Panc1 (cell line): ENCODE measurements at regions not wholly inside any gene's neighbourhood (a gene's known extent, or its start where the extent isn't known, plus 50 kb on each side); places are given as distances from the start of the nearest gene placed in this dataset.

Experiments
- ATAC-seq: fragments of 200-7000 bp; cut with Tn5 transposase; 2 replicates; pipeline ENCODE4 v1.9.1; 2020; ENCODE audit warnings: mild to moderate bottlenecking, moderate library complexity
- BruUV-seq: library from RNA; stranded (reverse); fragments of 400-500 nt; replicated peaks from 2 replicates; lab custom pipeline; 2021; lab: Mats Ljungman, UMichigan
- CTCF ChIA-PET: fragments of 300-600 bp; sonication (Branson Sonifier 250); formaldehyde crosslinking; loops from one replicate; lab custom pipeline; 2022; ENCODE audit warnings: antibody characterized with exemption; lab: Charles Lee
- POLR2A ChIA-PET: fragments of 300-600 bp; sonication (Branson Sonifier 250); formaldehyde crosslinking; loops from one replicate; lab custom pipeline; 2022; ENCODE audit warnings: antibody characterized with exemption; lab: Charles Lee
- DNase-seq: peaks from one replicate; pipeline ENCODE4 v3.0.0-alpha.2; 2010; ENCODE audit warnings: low read depth, low spot score
- H3K27ac ChIP-seq: 2 replicates; pipeline ENCODE4 v1.5.1; 2011; ENCODE audit warnings: mild to moderate bottlenecking, low read length, inconsistent platforms
- H3K27me3 ChIP-seq: fragments of 200-500 bp; sonication (Bioruptor generic); 2 replicates; pipeline ENCODE4 v1.6.0; 2014; ENCODE audit warnings: low read length, inconsistent platforms; ENCODE audit not compliant: control insufficient read depth, insufficient read depth
- H3K36me3 ChIP-seq: fragments of 200-500 bp; sonication (Bioruptor generic); 2 replicates; pipeline ENCODE4 v1.5.1; 2014; ENCODE audit warnings: inconsistent platforms, mild to moderate bottlenecking, low read length, moderate library complexity; ENCODE audit not compliant: control insufficient read depth, insufficient read depth
- H3K4me1 ChIP-seq: 2 replicates; pipeline ENCODE4 v1.5.1; 2011; ENCODE audit warnings: inconsistent platforms, mild to moderate bottlenecking, low read length, moderate library complexity; ENCODE audit not compliant: control insufficient read depth, insufficient read depth
- H3K4me3 ChIP-seq, 2 experiments: 2 replicates each; pipeline ENCODE4 v1.5.1; 2011 to 2012; ENCODE audit warnings: low read depth in 2 of 2, low read length in 2 of 2, mild to moderate bottlenecking in 2 of 2, inconsistent platforms in 1 of 2, moderate library complexity in 1 of 2
- H3K9me3 ChIP-seq: fragments of 200-500 bp; sonication (Bioruptor generic); 2 replicates; pipeline ENCODE4 v1.5.1; 2014; ENCODE audit warnings: low read depth, mild to moderate bottlenecking, inconsistent platforms, low read length, moderate library complexity; ENCODE audit not compliant: control insufficient read depth, insufficient read depth
- POLR2AphosphoS5 ChIP-seq: IDR thresholded peaks from 2 replicates; pipeline ENCODE4 v1.6.1; 2012; ENCODE audit warnings: mild to moderate bottlenecking, low read depth, low read length, moderate library complexity
- SIN3A ChIP-seq: IDR thresholded peaks from 2 replicates; pipeline ENCODE4 v1.6.1; 2012; ENCODE audit warnings: low read depth, mild to moderate bottlenecking, low read length, moderate library complexity, borderline replicate concordance; ENCODE audit not compliant: insufficient read depth
- TCF7L2 ChIP-seq: IDR thresholded peaks from 2 replicates; pipeline ENCODE4 v1.6.1; 2011; ENCODE audit warnings: mild to moderate bottlenecking, low read depth, low read length, inconsistent platforms
- in situ Hi-C: cut with HindIII; loops from 2 replicates; pipeline ENCODE4 v1.10.0; 2016; ENCODE audit warnings: low sequenced_read_pairs, low pct_unique_long_range_greater_than_20kb
- intact Hi-C: fragments of 100-400 bp; cut with micrococcal nuclease; formaldehyde crosslinking; loops from one replicate; pipeline ENCODE4 v1.10.0; 2022; ENCODE audit not compliant: unreplicated experiment
- TF ChIP-seq, protein P1 (sequence below), 2 experiments: IDR thresholded peaks; 2 replicates each; pipeline ENCODE4 v1.6.1; 2011 to 2012; ENCODE audit warnings: low read depth in 2 of 2, control low read depth in 1 of 2, low read length in 1 of 2, mild to moderate bottlenecking in 1 of 2, moderate library complexity in 1 of 2; ENCODE audit not compliant: insufficient read depth in 1 of 2
- TF ChIP-seq, protein P2 (sequence below): fragments of 450-650 bp; IDR thresholded peaks from 2 replicates; pipeline ENCODE4 v1.5.1; 2017; ENCODE audit warnings: mild to moderate bottlenecking

DNA sequence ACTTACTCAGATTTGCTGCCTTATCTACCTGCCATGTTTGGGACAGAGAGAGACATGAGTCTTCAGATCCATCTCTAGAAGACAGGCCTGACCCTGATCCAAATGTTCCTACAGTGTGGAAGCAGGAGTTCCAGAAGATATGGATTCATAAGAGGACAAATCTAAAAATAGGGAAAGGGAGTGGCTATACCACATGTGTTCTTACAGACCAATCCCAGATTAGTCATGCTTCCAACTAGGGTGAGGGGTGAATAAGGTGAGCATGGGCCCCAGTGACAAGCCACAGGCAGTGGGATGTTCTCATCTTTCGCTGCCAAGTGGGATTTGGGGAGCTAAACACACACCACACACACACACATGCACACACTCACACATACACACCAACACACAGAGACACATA lies 670.7 kb upstream of the CITED2 start:
- Histone ChIP-seq H3K36me3 (no peaks in the 10 kb centered on the region), H3K4me3 (no peak overlapping the region), H3K4me1 (no peaks in the 10 kb centered on the region; the same call in 1 of the 2 replicates), H3K9me3 (no peaks in the 10 kb centered on the region), H3K27ac (peak overlapping the region; percentile 52; the same call in 1 of the 2 replicates), H3K27me3 (no peaks in the 10 kb centered on the region)
- ATAC-seq (no peak), DNase-seq (no peak)
- ChIA-PET POLR2A (no interaction called here), CTCF (no interaction called here)
- intact Hi-C loops (no loop called here), in situ Hi-C loops (no loop called here)
- TF ChIP-seq SIN3A (no peak), TCF7L2 (no peak), POLR2AphosphoS5 (no peak)
- TF ChIP-seq, protein P1, sequence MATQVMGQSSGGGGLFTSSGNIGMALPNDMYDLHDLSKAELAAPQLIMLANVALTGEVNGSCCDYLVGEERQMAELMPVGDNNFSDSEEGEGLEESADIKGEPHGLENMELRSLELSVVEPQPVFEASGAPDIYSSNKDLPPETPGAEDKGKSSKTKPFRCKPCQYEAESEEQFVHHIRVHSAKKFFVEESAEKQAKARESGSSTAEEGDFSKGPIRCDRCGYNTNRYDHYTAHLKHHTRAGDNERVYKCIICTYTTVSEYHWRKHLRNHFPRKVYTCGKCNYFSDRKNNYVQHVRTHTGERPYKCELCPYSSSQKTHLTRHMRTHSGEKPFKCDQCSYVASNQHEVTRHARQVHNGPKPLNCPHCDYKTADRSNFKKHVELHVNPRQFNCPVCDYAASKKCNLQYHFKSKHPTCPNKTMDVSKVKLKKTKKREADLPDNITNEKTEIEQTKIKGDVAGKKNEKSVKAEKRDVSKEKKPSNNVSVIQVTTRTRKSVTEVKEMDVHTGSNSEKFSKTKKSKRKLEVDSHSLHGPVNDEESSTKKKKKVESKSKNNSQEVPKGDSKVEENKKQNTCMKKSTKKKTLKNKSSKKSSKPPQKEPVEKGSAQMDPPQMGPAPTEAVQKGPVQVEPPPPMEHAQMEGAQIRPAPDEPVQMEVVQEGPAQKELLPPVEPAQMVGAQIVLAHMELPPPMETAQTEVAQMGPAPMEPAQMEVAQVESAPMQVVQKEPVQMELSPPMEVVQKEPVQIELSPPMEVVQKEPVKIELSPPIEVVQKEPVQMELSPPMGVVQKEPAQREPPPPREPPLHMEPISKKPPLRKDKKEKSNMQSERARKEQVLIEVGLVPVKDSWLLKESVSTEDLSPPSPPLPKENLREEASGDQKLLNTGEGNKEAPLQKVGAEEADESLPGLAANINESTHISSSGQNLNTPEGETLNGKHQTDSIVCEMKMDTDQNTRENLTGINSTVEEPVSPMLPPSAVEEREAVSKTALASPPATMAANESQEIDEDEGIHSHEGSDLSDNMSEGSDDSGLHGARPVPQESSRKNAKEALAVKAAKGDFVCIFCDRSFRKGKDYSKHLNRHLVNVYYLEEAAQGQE (IDR thresholded peaks at IDR 0.05; ENCODE audit: insufficient read depth in 1 of 2, low read depth in 2 of 2, low read length in 1 of 2) = no peak
- TF ChIP-seq, protein P2, sequence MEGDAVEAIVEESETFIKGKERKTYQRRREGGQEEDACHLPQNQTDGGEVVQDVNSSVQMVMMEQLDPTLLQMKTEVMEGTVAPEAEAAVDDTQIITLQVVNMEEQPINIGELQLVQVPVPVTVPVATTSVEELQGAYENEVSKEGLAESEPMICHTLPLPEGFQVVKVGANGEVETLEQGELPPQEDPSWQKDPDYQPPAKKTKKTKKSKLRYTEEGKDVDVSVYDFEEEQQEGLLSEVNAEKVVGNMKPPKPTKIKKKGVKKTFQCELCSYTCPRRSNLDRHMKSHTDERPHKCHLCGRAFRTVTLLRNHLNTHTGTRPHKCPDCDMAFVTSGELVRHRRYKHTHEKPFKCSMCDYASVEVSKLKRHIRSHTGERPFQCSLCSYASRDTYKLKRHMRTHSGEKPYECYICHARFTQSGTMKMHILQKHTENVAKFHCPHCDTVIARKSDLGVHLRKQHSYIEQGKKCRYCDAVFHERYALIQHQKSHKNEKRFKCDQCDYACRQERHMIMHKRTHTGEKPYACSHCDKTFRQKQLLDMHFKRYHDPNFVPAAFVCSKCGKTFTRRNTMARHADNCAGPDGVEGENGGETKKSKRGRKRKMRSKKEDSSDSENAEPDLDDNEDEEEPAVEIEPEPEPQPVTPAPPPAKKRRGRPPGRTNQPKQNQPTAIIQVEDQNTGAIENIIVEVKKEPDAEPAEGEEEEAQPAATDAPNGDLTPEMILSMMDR = no peak
- BruUV-seq = no TSS peak

DNA sequence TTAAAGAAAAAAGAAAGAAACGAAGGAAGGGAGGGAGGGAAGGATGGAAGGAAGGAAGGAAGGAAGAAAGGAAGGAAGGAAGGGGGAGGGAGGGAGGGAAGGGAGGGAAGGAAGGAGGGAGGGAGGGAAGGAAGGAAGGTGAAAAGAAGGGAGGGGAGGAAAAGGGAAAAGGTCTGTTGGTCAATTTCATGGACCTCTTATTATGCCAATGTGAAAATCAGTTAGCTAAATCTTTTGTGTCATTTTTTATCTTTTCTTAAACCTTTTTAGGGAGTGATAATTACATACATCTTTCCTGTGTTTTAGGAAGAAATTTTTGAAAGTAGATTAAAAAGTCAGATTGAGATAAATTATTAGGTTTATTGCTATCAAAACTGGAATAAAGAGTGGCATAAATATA lies 670.2 kb upstream of the CITED2 start:
- BruUV-seq = no TSS peak

More for the DNA sequence above, 670.2 kb upstream of the CITED2 start:
- intact Hi-C loops (no loop called here), in situ Hi-C loops (no loop called here)
- peak overlapping the region; percentile 72; the same call in 1 of the 2 replicates for H3K27ac ChIP-seq
- ChIA-PET CTCF (no interaction called here), POLR2A (no interaction called here)
- no peaks in the 10 kb centered on the region; the same call in 1 of the 2 replicates for H3K4me1 ChIP-seq
- H3K4me3 ChIP-seq = no peak overlapping the region
- DNase-seq (no peak), ATAC-seq (no peak)
- no peaks in the 10 kb centered on the region for H3K36me3 ChIP-seq
- TF ChIP-seq, protein P1 (IDR thresholded peaks at IDR 0.05; ENCODE audit: insufficient read depth in 1 of 2, low read depth in 2 of 2, low read length in 1 of 2) = no peak
- no peak for TF ChIP-seq POLR2AphosphoS5
- no peaks in the 10 kb centered on the region for H3K9me3 ChIP-seq
- H3K27me3 ChIP-seq = no peaks in the 10 kb centered on the region
